ENCODE measurements at regions not wholly inside any gene's neighbourhood (a gene's known extent, or its start where the extent isn't known, plus 50 kb on each side); places are given as distances from the start of the nearest gene placed in this dataset.
"Not testable (repeated sequence)": the region's sequence is repeated elsewhere in the genome, so short reads cannot be mapped to it uniquely, and the experiment has no call there.

DNA sequence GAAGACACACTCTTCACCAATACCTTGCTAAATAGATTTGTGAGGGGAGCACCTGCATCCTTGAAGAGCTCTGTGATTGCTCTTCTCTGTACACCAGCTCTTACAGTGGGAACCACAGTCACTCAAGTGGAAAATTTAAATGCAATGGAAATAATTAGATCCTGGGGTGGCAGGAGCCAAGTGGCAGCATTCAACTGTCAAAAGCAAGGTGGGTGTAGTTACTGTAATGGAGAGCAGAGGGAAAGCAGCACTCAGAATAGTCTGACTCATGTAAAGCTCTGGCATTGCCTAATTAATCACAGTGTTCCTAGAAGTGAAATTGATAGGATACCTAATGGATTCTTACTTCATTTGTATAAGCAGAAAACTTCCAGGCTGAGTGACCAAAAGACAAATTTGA lies 245.8 kb downstream of the KCNE4 start:
- no peak for DNase-seq (ENCODE audit: low spot score)

DNA sequence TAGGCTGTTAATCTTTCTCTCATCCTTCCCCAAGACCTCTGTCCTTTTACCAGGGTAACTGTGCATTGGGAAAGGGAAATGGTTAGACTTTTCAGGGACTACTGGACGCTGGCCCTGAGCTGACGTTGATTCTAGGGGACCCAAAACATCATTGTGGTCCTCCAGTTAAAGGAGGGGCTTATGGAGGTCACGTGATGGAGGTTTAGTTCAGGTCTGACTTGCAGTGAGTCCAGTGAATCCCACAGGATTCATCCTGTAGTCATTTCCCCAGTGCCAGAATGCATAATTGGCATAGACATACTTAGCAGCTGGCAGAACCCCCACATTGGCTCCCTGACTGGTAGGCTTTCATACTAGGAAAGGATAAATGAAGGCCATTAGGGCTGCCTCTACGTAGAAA lies 246.3 kb downstream of the KCNE4 start:
- DNase-seq (ENCODE audit: low spot score): not testable (repeated sequence)

DNA sequence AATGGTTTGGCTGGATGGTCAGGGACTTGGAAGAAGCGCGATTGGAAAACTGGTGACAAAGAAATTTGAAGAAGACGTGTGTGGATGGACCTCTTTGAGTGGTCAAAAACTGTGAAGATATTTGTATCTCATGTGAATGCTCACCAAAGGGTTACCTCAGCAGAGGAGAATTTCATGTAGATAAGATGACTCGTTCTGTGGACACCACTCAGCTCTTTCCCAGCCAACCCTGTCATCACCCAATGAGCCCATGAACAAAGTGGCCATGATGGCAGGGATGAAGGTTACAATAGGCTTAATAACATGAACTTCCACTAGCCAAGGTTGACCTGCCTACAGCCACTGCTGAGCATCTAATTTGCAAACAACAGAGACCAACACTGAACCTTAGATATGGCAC lies 248.3 kb downstream of the KCNE4 start:
- no peak for DNase-seq (ENCODE audit: low spot score)

DNA sequence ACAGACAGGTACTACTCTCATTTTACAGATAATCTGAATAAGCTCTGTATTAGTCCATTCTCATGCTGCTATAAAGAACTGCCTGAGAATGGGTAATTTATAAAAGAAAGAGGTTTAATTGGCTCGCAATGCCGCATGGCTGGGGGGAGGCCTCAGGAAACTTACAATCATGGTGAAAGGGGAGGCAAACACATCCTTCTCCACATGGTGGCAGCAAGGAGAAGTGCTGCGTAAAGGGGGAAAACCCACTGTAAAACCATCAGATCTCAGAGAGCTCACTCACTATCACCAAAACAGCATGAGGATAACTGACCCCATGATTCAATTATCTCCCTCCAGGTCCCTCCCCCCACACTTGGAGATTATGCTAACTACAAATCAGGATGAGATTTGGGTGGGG lies 254.4 kb downstream of the KCNE4 start:
- no peak for DNase-seq (ENCODE audit: low spot score)

DNA sequence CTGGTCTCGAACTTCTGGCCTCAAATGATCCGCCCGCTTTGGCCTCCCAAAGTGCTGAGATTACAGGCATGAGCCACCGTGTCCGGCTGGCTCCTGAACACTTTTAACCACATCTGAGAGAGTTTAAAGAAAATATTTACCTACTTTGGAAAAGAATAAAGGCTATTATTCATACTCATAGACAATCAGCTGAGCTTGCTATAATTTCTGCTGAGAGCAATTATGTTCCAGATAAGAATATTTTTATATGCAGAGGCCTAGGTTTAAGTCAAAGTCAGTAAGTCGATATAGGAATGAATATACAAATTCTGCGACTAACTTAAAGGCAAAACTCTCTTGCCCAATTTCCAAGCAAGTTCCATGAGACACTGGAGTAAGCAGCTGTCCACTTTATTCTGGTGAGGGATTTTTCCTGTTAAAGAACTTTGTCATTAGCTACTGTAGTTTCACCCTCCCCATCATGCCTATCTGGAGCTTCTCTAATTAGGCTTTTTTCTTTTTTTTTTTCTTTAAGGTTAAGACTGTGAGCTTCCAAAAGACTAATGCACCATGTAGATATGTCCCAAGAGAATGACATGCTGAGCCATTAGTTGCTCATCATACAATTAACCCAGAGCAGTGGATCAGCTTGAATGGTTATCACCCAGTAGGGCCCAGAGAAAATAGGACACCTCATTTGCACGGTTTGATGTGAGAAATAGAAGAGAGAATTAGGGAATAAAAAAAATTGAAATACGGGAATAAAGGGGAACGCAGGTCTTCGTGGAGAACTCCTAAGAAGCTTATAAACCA lies 260.1 kb downstream of the KCNE4 start:
- DNase-seq (ENCODE audit: low spot score): no peak

DNA sequence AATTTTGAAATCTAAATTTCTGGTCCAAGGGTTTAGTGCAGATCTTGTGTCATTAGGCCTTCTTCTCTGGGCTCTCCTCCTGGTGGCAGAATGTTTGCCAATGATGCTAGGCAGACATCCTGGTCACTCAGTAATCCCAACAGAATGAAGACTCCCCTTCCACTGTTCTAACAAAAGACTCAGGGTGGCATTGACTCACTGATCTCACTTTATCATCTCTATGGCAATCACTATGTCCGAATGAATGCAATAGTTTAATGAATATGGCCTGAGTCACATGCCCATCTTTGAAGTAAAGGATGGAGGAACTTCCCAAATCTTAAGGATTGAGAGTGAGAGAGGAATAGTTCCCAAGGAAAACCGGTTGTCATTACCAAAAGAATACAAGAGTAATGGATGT lies 261.1 kb downstream of the KCNE4 start:
- DNase-seq (ENCODE audit: low spot score): no peak

DNA sequence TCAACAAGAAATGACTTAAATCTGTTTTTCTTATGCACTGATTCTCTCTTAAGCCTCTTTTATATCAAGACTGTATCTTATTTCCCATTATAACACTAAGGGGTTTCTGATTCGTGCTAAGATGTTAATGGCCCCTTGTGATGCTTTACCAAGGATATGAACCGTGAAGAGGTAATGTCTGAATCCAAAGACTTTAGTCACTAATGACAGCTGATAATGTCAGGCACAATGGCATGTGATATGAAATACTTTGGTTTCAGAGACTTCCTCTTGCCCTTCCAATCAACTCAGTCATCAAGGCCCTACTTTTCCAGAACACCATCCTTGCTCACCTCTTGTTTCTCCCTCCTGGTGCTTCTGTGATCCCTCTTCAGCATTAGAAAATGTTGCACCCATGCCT lies 262.8 kb downstream of the KCNE4 start:
- no peak for DNase-seq (ENCODE audit: low spot score)

DNA sequence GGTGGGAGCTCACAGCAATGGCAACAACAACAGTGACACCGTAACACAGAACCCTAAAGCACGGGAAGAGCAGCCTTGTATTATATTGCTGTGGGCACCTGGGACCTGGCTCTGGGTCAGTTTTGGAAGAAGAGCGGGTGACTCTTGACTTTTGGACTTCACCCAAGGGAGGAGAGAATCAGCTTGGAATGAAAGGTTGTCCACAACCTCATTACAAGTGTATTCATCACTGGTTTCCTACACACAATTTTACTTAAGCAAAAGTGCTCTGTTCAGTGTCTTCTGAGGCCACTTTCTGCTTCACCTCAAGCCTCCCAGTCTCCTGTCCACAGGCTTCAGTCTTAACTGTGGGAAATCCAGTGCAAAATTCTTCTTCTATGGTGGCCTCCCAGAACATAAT lies 263.8 kb downstream of the KCNE4 start:
- no peak for DNase-seq (ENCODE audit: low spot score)

DNA sequence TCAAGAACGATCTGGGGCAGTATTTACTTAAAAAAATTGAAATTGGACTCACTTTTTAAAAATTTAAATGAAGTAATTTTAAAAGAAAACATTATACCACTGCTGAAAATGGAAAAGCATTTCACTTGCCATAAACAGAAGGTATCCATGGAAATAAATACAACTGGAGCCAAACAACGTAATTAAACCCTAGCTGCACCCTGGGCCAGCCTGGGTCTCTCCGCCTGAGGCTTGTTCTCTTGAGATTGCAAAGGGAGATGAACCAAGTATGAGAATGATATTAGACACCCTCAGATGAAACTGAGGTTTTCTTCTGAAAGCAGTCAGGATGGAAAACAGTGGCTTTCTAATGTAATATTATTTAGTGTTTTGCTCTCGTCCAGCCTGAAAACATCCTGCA lies 264.4 kb downstream of the KCNE4 start:
- DNase-seq (ENCODE audit: low spot score): no peak

DNA sequence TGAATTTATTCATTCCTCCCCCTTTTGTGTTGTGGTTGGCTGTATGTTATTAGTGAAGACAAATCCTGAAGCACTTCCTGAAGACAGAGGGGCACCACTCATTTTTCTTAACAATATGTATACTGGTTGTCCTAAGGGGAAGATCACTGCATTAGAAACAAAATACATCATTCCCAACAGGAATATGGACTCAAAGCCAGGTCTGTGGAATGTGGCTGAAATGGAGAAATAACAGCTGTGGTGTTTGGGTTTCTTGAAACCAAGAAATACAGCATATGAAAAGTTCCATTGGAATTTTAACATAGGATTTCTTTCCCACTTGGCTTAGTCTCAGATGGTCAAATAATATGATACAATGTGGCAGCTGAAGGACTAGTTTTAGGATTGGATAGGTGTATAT lies 267.6 kb downstream of the KCNE4 start:
- DNase-seq (ENCODE audit: low spot score): no peak

DNA sequence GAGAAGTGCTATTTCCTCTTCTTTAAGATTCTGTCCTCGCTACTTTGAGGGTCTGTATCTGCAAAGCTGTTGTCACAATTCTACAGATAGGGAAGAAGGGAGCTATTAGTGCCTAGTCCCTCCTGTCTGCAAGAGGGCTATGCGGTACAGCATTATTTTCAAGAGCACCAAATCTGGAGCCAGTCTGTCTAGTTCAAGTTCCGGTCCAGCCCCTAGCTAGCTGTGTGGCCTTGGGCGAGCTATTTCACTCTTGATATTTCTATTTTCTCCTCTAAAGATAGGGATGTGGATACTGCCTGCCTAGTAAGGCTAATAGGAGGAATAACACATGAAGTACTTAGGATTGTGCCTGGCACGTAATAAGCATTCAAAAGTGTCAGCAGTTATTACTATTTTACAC lies 272.4 kb downstream of the KCNE4 start:
- no peak for DNase-seq (ENCODE audit: low spot score)

DNA sequence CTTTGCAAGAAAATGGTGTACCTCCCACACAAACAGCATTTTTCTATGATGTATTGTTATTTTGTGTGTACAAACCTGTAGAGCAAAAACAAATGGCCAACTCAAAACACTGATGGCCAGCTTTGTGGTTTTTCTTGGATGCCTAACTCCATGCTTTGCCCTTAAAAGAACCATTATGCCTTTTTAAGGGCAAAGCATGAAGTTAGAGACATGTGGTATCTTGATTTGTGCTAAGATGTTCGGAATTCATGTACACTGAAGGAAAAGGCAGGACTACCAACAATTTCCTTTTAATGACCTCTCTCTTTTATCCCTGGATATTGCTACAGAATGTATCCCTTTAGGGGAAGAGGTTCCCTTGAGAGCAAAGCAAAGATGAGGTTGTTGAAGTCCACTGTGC lies 273.6 kb downstream of the SCG2 start:
- DNase-seq (ENCODE audit: low spot score): no peak

DNA sequence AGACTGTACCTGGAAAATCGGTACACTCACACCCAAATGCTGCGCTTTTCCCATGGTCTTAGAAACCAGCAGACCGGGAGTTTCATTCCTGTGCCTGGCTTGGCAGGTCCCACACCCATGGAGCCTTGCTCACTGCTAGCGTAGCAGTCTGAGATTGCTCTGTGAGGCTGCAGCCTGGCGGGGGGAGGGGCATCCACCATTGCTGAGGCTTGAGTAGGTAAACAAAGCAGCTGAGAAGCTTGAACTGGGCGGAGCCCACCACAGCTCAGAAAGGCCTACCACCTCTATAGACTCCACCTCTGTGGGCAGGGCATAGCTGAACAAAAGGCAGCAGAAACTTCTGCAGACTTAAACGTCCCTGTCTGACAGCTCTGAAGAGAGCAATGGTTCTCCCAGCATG lies 271.4 kb downstream of the SCG2 start:
- DNase-seq (ENCODE audit: low spot score): not testable (repeated sequence)

DNA sequence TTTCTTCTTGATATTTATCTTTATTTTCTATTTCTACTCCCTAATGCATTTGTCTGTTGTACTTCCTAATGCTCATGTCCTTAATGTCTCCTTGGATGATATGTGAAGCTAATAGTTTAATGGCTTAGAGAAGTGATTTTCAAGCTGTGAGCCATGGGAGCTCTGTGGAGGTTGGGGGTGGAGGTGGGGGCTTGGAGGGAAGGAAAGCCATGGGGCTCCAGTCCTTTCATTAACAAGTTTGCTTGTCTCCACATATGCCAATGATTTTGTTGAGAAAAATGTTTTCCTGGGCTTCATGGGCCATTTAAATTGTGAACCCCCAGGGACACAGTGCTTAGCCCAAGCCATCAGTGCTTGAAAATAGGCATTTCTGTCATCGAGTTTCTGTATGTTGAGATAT lies 264.1 kb downstream of the SCG2 start:
- no peak for DNase-seq (ENCODE audit: low spot score)

DNA sequence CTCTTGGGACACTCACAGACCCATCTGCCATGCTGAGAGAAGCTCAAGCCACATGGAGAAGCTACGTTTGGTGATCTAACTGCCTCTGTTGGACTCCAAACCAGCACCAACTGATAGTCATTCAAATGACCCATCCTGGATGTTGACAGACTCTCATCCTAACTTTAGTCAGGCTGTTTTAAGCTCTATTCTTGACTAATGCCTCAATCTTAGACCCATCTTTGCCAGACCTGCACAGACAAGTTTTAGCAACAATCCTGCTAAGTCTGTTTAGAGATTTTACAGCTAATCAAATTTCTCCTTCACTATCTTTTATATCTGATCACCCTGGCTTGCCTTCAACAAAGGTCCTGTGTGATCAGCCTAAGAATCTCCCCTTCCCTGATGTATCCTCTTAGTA lies 245.1 kb downstream of the SCG2 start:
- DNase-seq (ENCODE audit: low spot score): no peak

DNA sequence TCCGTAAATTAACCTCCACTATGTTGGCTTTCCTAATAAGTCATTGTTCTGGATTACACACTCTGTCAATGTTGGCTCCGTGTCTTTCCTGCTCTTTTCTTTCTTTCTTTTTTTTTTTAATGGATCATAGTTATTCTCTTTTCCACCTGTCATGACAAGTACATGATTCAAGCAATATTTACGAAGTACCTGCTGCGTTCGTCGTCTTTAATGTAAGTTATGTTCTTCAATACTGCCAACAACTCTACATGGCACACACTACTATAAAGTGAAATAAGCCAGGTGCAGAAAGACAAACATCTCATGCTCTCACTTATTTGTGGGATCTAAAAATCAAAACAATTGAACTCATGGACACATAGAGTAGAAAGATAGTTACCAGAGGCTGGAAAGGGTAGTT lies 239.1 kb downstream of the SCG2 start:
- no peak for DNase-seq (ENCODE audit: low spot score)

DNA sequence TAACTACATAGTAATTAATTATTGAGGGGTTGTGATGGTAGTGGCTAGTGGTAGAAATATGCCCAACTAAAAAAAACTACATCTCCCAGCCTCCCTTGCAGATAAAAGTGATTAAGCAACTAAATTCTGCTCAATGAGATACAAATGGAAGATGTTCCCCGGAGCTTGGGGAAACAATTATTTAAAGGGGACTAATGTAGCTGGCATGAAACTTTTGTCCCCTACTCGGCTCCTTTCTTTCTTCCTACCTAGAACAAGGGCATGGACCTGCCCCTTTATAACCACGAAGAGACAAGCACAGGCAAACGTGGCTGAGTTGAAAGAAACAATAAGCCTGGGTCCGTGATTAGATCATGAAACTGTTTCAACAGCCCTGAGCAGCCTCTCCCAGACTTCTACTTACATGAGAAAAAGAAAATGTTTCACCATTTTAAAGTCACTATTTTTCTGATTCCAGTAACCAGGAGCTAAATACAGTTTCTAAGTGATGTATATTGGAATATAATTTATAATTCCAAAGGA lies 236.9 kb downstream of the SCG2 start:
- DNase-seq (ENCODE audit: low spot score): no peak

DNA sequence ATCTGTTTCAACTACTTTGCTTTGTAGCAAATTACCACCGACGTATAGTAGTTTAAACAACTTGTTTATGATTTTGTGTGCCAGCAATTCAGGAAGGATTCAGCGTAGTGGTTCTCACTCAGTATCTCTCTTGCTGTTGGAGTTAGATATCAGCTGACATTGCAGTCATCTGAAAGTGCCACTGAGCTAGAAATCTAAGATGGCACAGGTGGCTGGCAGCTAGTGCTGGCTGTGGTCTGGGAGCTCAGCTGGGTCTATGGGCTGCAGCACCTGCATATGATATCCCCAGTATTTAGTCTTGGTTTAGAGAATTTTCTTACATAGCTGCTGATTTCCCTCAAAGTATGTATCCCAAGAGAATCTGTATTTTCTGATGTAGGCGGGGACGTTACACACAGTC lies 235.6 kb downstream of the SCG2 start:
- no peak for DNase-seq (ENCODE audit: low spot score)

DNA sequence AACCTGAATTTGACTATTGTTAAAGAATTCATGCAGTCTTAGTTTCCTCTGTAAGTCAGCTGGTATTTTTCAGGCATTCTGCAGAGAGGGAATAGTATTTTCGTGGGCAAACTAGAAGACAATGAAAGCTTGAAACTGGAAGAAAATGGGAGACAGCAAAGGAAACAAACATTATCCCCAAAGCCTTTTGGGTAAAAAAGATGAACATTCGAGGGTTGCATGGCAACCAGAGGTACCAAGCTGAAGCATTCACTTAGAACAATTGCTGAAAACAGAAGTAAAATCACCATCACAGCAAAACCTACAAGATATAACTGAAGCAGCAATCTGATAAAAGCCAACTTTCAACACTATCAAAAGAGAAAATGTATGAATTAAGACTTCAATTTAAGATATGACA lies 233.7 kb downstream of the SCG2 start:
- no peak for DNase-seq (ENCODE audit: low spot score)

DNA sequence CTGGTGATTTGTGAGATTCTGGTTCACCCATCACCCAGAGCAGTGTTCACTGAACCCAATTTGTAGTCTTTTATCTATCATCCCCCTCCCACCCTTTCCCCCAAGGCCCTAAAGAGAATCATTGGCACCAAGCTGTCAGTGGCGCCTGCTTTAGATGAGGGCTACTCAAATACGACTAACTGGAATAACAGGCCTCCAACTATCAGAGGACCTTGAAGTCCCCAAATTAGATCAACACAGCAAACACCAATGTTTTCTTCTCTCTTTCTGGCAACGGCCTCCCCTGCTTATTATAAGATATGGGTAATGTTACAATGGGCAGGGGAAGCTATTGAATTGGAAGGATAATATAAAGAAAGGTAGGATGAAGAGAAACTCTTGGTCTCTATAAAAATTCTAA lies 232.3 kb downstream of the SCG2 start:
- no peak for DNase-seq (ENCODE audit: low spot score)

DNA sequence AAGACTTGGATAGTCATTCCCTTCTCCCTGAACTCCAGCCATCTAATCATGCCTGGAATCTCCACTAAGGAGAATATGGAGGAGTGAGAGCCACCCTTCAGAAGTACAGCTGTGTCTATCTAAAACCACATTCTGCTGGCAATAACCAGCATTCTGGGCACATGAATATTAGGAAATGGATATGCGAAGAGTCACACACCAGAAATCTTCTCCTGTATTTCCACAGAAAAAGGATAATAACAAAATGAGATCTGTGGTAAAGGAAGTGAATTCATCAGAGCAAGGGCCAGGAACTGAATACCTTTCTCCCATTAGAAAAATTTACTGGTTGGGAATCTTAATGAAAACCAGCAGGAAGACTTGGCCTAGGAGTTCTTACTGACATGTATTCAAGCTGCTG lies 218.8 kb downstream of the SCG2 start:
- no peak for DNase-seq (ENCODE audit: low spot score)

DNA sequence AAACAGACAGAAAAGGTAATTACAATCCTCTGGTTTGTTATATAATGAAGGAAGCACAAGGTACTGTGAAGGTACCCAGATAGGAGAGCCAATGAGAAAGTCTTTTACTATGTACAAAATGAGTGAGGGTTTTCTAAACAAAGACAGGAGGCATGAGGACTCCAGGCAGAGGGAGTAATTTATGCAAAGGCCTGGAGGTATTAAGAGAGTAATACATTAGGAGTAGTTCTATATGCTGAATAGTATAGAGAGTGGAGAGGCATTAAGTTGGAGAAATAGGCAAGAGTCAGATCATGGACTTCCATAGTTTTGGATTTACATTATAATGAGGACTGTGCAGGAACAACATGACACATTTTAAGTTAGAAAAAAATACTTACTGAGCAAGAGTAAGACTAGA lies 216.0 kb downstream of the SCG2 start:
- DNase-seq (ENCODE audit: low spot score): no peak

DNA sequence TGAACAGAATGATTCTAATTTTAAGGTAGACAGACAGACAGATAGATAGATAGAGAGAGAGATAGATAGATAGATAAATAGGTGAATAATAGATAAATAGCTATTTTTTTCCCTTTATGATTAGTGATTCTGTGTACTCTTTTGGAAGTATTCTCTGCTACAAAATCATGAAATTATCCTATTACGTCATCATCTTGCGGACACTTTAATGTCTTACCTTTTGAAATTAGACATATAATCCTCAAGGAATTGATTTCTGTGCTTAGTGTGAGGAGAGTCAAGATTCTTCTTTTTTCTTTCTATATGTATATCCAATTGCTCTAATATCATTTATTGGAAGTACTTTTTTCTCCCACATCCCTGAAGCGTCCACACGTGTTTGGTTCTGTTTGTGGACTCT lies 215.2 kb downstream of the SCG2 start:
- no peak for DNase-seq (ENCODE audit: low spot score)

DNA sequence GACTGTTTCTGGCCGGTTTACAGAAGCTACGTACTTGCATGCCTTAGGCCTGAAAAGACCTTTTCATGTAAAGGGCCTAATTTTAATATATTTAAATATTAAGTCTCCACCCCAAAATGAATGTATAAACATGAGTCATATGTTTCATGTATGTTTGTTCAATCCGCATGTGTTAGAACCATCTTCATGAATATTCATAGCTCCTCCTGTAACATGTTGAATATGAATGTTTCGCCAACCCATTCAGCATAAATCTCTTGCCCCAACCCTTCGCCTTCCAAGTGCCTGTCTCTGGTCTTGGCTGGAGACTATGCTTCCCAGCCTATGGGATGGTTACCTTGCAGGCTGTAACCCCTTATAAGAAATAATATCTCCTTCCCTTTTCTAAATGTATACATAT lies 212.5 kb downstream of the SCG2 start:
- DNase-seq (ENCODE audit: low spot score): no peak
